GM23338 (cell line): ENCODE measurements at regions not wholly inside any gene's neighbourhood (a gene's known extent, or its start where the extent isn't known, plus 50 kb on each side); places are given as distances from the start of the nearest gene placed in this dataset.

ENCODE experiments used
- ATAC-seq: fragments of 200-7000 bp; cut with Tn5 transposase; 3 replicates; pipeline ENCODE4 v1.9.1; 2020
- DNase-seq: peaks from one replicate; pipeline ENCODE4 v3.0.0-alpha.2; 2015; ENCODE audit warnings: low spot score
- H2AFZ ChIP-seq: fragments of 200-600 bp; sonication (generic); 2 replicates; pipeline ENCODE4 v1.8.0; 2016; ENCODE audit warnings: antibody characterized with exemption, mild to moderate bottlenecking, moderate library complexity
- H3F3A ChIP-seq: fragments of 200-600 bp; sonication (generic); replicated peaks from 2 replicates; pipeline ENCODE4 v1.8.0; 2017; ENCODE audit warnings: antibody characterized with exemption, mixed run types, low read depth
- H3K27ac ChIP-seq: fragments of 200-600 bp; sonication (generic); 2 replicates; pipeline ENCODE4 v1.6.1; 2016; ENCODE audit warnings: low read depth
- H3K27me3 ChIP-seq: fragments of 200-600 bp; sonication (generic); 2 replicates; pipeline ENCODE4 v1.8.0; 2016; ENCODE audit warnings: mild to moderate bottlenecking, mixed run types, moderate library complexity; ENCODE audit not compliant: insufficient read depth
- H3K36me3 ChIP-seq: fragments of 200-600 bp; sonication (generic); 2 replicates; pipeline ENCODE4 v1.8.0; 2016; ENCODE audit warnings: mild to moderate bottlenecking; ENCODE audit not compliant: insufficient read depth
- H3K4me1 ChIP-seq: fragments of 200-600 bp; sonication (generic); 2 replicates; pipeline ENCODE4 v1.8.0; 2016; ENCODE audit warnings: mild to moderate bottlenecking, moderate library complexity; ENCODE audit not compliant: insufficient read depth
- H3K4me2 ChIP-seq: fragments of 200-600 bp; sonication (generic); 2 replicates; pipeline ENCODE4 v1.7.1; 2017; ENCODE audit warnings: mixed run types
- H3K4me3 ChIP-seq: fragments of 200-600 bp; sonication (generic); 2 replicates; pipeline ENCODE4 v1.6.1; 2016; ENCODE audit warnings: mixed run types
- H3K79me2 ChIP-seq: fragments of 200-600 bp; sonication (generic); replicated peaks from 2 replicates; pipeline ENCODE4 v1.8.0; 2017; ENCODE audit warnings: mild to moderate bottlenecking; ENCODE audit not compliant: insufficient read depth
- H3K9me2 ChIP-seq: fragments of 200-600 bp; sonication (generic); 2 replicates; pipeline ENCODE4 v1.8.0; 2017; ENCODE audit not compliant: insufficient read depth
- H4K20me1 ChIP-seq: fragments of 200-600 bp; sonication (generic); replicated peaks from 2 replicates; pipeline ENCODE4 v1.8.0; 2017; ENCODE audit warnings: mild to moderate bottlenecking; ENCODE audit not compliant: insufficient read depth
- H3K27ac Mint-ChIP-seq: 2 replicates; pipeline ENCODE4 v1.8.0; 2020; ENCODE audit warnings: inconsistent platforms, mild to moderate bottlenecking, moderate library complexity, mixed read lengths
- H3K27me3 Mint-ChIP-seq: 3 replicates; pipeline ENCODE4 v1.8.0; 2022; ENCODE audit warnings: low read depth, mild to moderate bottlenecking, moderate library complexity, mixed read lengths, inconsistent platforms; ENCODE audit not compliant: insufficient read depth, poor library complexity
- H3K36me3 Mint-ChIP-seq: 3 replicates; pipeline ENCODE4 v1.8.0; 2021; ENCODE audit warnings: low read depth, mild to moderate bottlenecking, inconsistent platforms, moderate library complexity, mixed read lengths
- H3K4me1 Mint-ChIP-seq: 3 replicates; pipeline ENCODE4 v1.8.0; 2020; ENCODE audit warnings: mild to moderate bottlenecking, inconsistent platforms, mixed read lengths
- H3K4me3 Mint-ChIP-seq: 3 replicates; pipeline ENCODE4 v1.8.0; 2021; ENCODE audit warnings: moderate library complexity, mild to moderate bottlenecking, inconsistent platforms, mixed read lengths
- H3K9me3 Mint-ChIP-seq: 3 replicates; pipeline ENCODE4 v1.8.0; 2020; ENCODE audit warnings: moderate library complexity, mild to moderate bottlenecking, inconsistent platforms, mixed read lengths
- EZH2phosphoT487 ChIP-seq: fragments of 200-600 bp; sonication (generic); IDR thresholded peaks from one replicate; pipeline ENCODE4 v1.8.1; 2018; ENCODE audit warnings: antibody characterized with exemption; ENCODE audit not compliant: unreplicated experiment
- NANOG ChIP-seq: IDR thresholded peaks from 2 replicates; pipeline ENCODE4 v1.6.1; 2016; ENCODE audit warnings: antibody characterized with exemption, borderline replicate concordance
- POLR2AphosphoS5 ChIP-seq: IDR thresholded peaks from 2 replicates; pipeline ENCODE4 v1.6.1; 2016; ENCODE audit warnings: antibody characterized with exemption, low read depth
- STAT1 ChIP-seq: IDR thresholded peaks from one replicate; pipeline ENCODE4 v1.6.1; 2016; ENCODE audit warnings: antibody characterized with exemption; ENCODE audit not compliant: unreplicated experiment
- ZNF114 ChIP-seq: fragments of 250-450 bp; sonication (Bioruptor Pico); IDR thresholded peaks from 2 replicates; pipeline ENCODE4 v1.5.0; 2020; ENCODE audit warnings: mild to moderate bottlenecking, moderate library complexity
- ZNF331 ChIP-seq: fragments of 250-450 bp; sonication (Bioruptor Pico); IDR thresholded peaks from 2 replicates; pipeline ENCODE4 v1.5.0; 2020; ENCODE audit warnings: low read depth, mild to moderate bottlenecking, moderate library complexity
- TF ChIP-seq, protein P1 (sequence below): fragments of 250-450 bp; sonication (Bioruptor Pico); IDR thresholded peaks from 2 replicates; pipeline ENCODE4 v1.5.0; 2020; ENCODE audit warnings: mild to moderate bottlenecking, moderate library complexity
- TF ChIP-seq, protein P2 (sequence below), 2 experiments: fragments of 200-600 bp in 1 of 2; sonication (generic) in 1 of 2; conservative IDR thresholded peaks; 2 replicates each; pipeline versions ENCODE4 v1.5.1 to v1.6.1; 2016 to 2017; ENCODE audit warnings: antibody characterized with exemption in 2 of 2, low read depth in 2 of 2, mild to moderate bottlenecking in 2 of 2, moderate library complexity in 1 of 2
- TF ChIP-seq, protein P3 (sequence below): IDR thresholded peaks from 2 replicates; pipeline ENCODE4 v1.6.1; 2016; ENCODE audit warnings: antibody characterized with exemption
- TF ChIP-seq, protein P4 (sequence below): IDR thresholded peaks from one replicate; pipeline ENCODE4 v1.6.1; 2018; ENCODE audit warnings: antibody characterized with exemption; ENCODE audit not compliant: unreplicated experiment

GRCh38 chr2:128646691-128647090, 328.0 kb upstream of the HS6ST1 start:
- Histone ChIP-seq H2AFZ (no peak overlapping the region), H3K27ac (no peak overlapping the region), H3K79me2 (no peaks in the 10 kb centered on the region), H3K27me3 (no peaks in the 10 kb centered on the region), H3K4me2 (no peak overlapping the region), H3K4me3 (no peak overlapping the region), H3K9me2 (peaks cover 14% of the 10 kb centered on the region), H3F3A (0 out of 2 replicates have a peak, but pooled peaks cover 5% of the 10 kb centered on the region), H3K36me3 (no peaks in the 10 kb centered on the region), H3K4me1 (peaks cover 18% of the 10 kb centered on the region), H4K20me1 (no peaks in the 10 kb centered on the region)
- DNase-seq (no peak), ATAC-seq (no peak)
- Mint-ChIP-seq H3K4me3 (no peak overlapping the region), H3K27me3 (peaks cover 20% of the 10 kb centered on the region), H3K9me3 (no peaks in the 10 kb centered on the region; the same call in 1 of the 3 replicates), H3K4me1 (peaks cover 40% of the 10 kb centered on the region), H3K27ac (no peak overlapping the region), H3K36me3 (peaks cover 7% of the 10 kb centered on the region; the same call in 2 of the 3 replicates)
- no peak for TF ChIP-seq POLR2AphosphoS5
- TF ChIP-seq ZNF114 (CRISPR knock-in tag): no peak
- no peak for TF ChIP-seq EZH2phosphoT487
- TF ChIP-seq, protein P1, sequence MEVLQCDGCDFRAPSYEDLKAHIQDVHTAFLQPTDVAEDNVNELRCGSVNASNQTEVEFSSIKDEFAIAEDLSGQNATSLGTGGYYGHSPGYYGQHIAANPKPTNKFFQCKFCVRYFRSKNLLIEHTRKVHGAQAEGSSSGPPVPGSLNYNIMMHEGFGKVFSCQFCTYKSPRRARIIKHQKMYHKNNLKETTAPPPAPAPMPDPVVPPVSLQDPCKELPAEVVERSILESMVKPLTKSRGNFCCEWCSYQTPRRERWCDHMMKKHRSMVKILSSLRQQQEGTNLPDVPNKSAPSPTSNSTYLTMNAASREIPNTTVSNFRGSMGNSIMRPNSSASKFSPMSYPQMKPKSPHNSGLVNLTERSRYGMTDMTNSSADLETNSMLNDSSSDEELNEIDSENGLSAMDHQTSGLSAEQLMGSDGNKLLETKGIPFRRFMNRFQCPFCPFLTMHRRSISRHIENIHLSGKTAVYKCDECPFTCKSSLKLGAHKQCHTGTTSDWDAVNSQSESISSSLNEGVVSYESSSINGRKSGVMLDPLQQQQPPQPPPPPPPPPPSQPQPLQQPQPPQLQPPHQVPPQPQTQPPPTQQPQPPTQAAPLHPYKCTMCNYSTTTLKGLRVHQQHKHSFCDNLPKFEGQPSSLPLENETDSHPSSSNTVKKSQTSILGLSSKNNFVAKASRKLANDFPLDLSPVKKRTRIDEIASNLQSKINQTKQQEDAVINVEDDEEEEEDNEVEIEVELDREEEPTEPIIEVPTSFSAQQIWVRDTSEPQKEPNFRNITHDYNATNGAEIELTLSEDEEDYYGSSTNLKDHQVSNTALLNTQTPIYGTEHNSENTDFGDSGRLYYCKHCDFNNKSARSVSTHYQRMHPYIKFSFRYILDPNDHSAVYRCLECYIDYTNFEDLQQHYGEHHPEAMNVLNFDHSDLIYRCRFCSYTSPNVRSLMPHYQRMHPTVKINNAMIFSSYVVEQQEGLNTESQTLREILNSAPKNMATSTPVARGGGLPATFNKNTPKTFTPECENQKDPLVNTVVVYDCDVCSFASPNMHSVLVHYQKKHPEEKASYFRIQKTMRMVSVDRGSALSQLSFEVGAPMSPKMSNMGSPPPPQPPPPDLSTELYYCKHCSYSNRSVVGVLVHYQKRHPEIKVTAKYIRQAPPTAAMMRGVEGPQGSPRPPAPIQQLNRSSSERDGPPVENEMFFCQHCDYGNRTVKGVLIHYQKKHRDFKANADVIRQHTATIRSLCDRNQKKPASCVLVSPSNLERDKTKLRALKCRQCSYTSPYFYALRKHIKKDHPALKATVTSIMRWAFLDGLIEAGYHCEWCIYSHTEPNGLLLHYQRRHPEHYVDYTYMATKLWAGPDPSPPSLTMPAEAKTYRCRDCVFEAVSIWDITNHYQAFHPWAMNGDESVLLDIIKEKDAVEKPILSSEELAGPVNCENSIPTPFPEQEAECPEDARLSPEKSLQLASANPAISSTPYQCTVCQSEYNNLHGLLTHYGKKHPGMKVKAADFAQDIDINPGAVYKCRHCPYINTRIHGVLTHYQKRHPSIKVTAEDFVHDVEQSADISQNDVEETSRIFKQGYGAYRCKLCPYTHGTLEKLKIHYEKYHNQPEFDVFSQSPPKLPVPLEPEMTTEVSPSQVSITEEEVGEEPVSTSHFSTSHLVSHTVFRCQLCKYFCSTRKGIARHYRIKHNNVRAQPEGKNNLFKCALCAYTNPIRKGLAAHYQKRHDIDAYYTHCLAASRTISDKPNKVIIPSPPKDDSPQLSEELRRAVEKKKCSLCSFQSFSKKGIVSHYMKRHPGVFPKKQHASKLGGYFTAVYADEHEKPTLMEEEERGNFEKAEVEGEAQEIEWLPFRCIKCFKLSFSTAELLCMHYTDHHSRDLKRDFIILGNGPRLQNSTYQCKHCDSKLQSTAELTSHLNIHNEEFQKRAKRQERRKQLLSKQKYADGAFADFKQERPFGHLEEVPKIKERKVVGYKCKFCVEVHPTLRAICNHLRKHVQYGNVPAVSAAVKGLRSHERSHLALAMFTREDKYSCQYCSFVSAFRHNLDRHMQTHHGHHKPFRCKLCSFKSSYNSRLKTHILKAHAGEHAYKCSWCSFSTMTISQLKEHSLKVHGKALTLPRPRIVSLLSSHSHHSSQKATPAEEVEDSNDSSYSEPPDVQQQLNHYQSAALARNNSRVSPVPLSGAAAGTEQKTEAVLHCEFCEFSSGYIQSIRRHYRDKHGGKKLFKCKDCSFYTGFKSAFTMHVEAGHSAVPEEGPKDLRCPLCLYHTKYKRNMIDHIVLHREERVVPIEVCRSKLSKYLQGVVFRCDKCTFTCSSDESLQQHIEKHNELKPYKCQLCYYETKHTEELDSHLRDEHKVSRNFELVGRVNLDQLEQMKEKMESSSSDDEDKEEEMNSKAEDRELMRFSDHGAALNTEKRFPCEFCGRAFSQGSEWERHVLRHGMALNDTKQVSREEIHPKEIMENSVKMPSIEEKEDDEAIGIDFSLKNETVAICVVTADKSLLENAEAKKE: no peak
- TF ChIP-seq, protein P2, sequence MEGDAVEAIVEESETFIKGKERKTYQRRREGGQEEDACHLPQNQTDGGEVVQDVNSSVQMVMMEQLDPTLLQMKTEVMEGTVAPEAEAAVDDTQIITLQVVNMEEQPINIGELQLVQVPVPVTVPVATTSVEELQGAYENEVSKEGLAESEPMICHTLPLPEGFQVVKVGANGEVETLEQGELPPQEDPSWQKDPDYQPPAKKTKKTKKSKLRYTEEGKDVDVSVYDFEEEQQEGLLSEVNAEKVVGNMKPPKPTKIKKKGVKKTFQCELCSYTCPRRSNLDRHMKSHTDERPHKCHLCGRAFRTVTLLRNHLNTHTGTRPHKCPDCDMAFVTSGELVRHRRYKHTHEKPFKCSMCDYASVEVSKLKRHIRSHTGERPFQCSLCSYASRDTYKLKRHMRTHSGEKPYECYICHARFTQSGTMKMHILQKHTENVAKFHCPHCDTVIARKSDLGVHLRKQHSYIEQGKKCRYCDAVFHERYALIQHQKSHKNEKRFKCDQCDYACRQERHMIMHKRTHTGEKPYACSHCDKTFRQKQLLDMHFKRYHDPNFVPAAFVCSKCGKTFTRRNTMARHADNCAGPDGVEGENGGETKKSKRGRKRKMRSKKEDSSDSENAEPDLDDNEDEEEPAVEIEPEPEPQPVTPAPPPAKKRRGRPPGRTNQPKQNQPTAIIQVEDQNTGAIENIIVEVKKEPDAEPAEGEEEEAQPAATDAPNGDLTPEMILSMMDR (conservative IDR thresholded peaks at IDR 0.05; ENCODE audit: low read depth in 2 of 2): no peak
- no peak for TF ChIP-seq STAT1
- TF ChIP-seq, protein P3, sequence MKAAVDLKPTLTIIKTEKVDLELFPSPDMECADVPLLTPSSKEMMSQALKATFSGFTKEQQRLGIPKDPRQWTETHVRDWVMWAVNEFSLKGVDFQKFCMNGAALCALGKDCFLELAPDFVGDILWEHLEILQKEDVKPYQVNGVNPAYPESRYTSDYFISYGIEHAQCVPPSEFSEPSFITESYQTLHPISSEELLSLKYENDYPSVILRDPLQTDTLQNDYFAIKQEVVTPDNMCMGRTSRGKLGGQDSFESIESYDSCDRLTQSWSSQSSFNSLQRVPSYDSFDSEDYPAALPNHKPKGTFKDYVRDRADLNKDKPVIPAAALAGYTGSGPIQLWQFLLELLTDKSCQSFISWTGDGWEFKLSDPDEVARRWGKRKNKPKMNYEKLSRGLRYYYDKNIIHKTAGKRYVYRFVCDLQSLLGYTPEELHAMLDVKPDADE: no peak
- TF ChIP-seq, protein P4, sequence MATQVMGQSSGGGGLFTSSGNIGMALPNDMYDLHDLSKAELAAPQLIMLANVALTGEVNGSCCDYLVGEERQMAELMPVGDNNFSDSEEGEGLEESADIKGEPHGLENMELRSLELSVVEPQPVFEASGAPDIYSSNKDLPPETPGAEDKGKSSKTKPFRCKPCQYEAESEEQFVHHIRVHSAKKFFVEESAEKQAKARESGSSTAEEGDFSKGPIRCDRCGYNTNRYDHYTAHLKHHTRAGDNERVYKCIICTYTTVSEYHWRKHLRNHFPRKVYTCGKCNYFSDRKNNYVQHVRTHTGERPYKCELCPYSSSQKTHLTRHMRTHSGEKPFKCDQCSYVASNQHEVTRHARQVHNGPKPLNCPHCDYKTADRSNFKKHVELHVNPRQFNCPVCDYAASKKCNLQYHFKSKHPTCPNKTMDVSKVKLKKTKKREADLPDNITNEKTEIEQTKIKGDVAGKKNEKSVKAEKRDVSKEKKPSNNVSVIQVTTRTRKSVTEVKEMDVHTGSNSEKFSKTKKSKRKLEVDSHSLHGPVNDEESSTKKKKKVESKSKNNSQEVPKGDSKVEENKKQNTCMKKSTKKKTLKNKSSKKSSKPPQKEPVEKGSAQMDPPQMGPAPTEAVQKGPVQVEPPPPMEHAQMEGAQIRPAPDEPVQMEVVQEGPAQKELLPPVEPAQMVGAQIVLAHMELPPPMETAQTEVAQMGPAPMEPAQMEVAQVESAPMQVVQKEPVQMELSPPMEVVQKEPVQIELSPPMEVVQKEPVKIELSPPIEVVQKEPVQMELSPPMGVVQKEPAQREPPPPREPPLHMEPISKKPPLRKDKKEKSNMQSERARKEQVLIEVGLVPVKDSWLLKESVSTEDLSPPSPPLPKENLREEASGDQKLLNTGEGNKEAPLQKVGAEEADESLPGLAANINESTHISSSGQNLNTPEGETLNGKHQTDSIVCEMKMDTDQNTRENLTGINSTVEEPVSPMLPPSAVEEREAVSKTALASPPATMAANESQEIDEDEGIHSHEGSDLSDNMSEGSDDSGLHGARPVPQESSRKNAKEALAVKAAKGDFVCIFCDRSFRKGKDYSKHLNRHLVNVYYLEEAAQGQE: no peak
- no peak for TF ChIP-seq ZNF331 (CRISPR knock-in tag)
- no peak for TF ChIP-seq NANOG
